Liver (tissue), 8 donors: ENCODE measurements at regions not wholly inside any gene's neighbourhood (a gene's known extent, or its start where the extent isn't known, plus 50 kb on each side); places are given as distances from the start of the nearest gene placed in this dataset.
"Not testable (repeated sequence)": the region's sequence is repeated elsewhere in the genome, so short reads cannot be mapped to it uniquely, and the experiment has no call there.

Experiments
- DNase-seq: peaks from one replicate; pipeline ENCODE4 v3.0.0-alpha.2; 2017; ENCODE audit warnings: low spot score
- H3K27ac ChIP-seq, 2 donors: one replicate each; pipeline ENCODE4 v1.7.0; 2013; ENCODE audit warnings: inconsistent platforms in 2 of 2, low read length in 2 of 2, control low read depth in 1 of 2, low read depth in 1 of 2, mild to moderate bottlenecking in 1 of 2
- H3K27me3 ChIP-seq, 4 donors: one replicate each; pipeline versions ENCODE4 v1.6.1 to v1.7.0; 2013; ENCODE audit warnings: low read length in 3 of 4, inconsistent platforms in 1 of 4, mild to moderate bottlenecking in 1 of 4, moderate library complexity in 1 of 4; ENCODE audit not compliant: control insufficient read depth in 4 of 4, insufficient read depth in 4 of 4
- H3K36me3 ChIP-seq, 4 donors: one replicate each; pipeline versions ENCODE4 v1.6.1 to v1.7.0; 2013; ENCODE audit warnings: low read length in 3 of 4, mild to moderate bottlenecking in 3 of 4, low read depth in 1 of 4, moderate library complexity in 1 of 4; ENCODE audit not compliant: control insufficient read depth in 4 of 4, insufficient read depth in 3 of 4
- H3K4me1 ChIP-seq, 4 donors: one replicate each; pipeline versions ENCODE4 v1.6.1 to v1.7.0; 2013; ENCODE audit warnings: low read length in 3 of 4, mild to moderate bottlenecking in 3 of 4, moderate library complexity in 1 of 4; ENCODE audit not compliant: control insufficient read depth in 4 of 4, insufficient read depth in 4 of 4
- H3K4me3 ChIP-seq, 3 donors: one replicate each; pipeline versions ENCODE4 v1.6.1 to v1.7.0; 2013; ENCODE audit warnings: low read length in 3 of 3, control low read depth in 1 of 3, low read depth in 1 of 3, mild to moderate bottlenecking in 1 of 3
- H3K9ac ChIP-seq, 2 donors: one replicate each; pipeline ENCODE4 v1.7.0; 2013; ENCODE audit warnings: low read length in 2 of 2, mild to moderate bottlenecking in 2 of 2, moderate library complexity in 2 of 2, control low read depth in 1 of 2, low read depth in 1 of 2
- H3K9me3 ChIP-seq, 4 donors: one replicate each; pipeline versions ENCODE4 v1.6.1 to v1.7.0; 2013; ENCODE audit warnings: low read length in 3 of 4; ENCODE audit not compliant: control insufficient read depth in 4 of 4
- ATF3 ChIP-seq: IDR thresholded peaks from 2 replicates; pipeline ENCODE4 v1.6.1; 2016; ENCODE audit warnings: antibody characterized with exemption
- CTCF ChIP-seq: fragments of 150-350 bp; IDR thresholded peaks from 2 replicates; pipeline ENCODE4 v1.5.1; 2017; ENCODE audit warnings: improper control_type of control experiment, low read depth, low read length; ENCODE audit not compliant: missing input control
- EGR1 ChIP-seq, 2 donors: IDR thresholded peaks; 2 replicates each; pipeline ENCODE4 v1.6.1; 2016 to 2018; ENCODE audit warnings: antibody characterized with exemption in 2 of 2, low read depth in 2 of 2
- FOXA1 ChIP-seq: IDR thresholded peaks from 2 replicates; pipeline ENCODE4 v1.6.1; 2016; ENCODE audit warnings: antibody characterized with exemption
- FOXA2 ChIP-seq: IDR thresholded peaks from 2 replicates; pipeline ENCODE4 v1.6.1; 2016; ENCODE audit warnings: antibody characterized with exemption
- HNF4A ChIP-seq, 2 donors: conservative IDR thresholded peaks; 2 replicates each; pipeline ENCODE4 v1.6.1; 2016; ENCODE audit warnings: antibody characterized with exemption in 2 of 2, mild to moderate bottlenecking in 2 of 2
- HNF4G ChIP-seq: IDR thresholded peaks from 2 replicates; pipeline ENCODE4 v1.6.1; 2016; ENCODE audit warnings: antibody characterized with exemption
- JUND ChIP-seq, 2 donors: IDR thresholded peaks; 2 replicates each; pipeline ENCODE4 v1.6.1; 2016; ENCODE audit warnings: antibody characterized with exemption in 2 of 2
- MAX ChIP-seq: IDR thresholded peaks from 2 replicates; pipeline ENCODE4 v1.6.1; 2016; ENCODE audit warnings: antibody characterized with exemption
- NR2F2 ChIP-seq: IDR thresholded peaks from 2 replicates; pipeline ENCODE4 v1.6.1; 2016; ENCODE audit warnings: antibody characterized with exemption
- RAD21 ChIP-seq, 2 donors: IDR thresholded peaks; 2 replicates each; pipeline ENCODE4 v1.6.1; 2016; ENCODE audit warnings: antibody characterized with exemption in 2 of 2, mild to moderate bottlenecking in 2 of 2
- REST ChIP-seq: IDR thresholded peaks from 2 replicates; pipeline ENCODE4 v1.6.1; 2016; ENCODE audit warnings: antibody characterized with exemption, mild to moderate bottlenecking
- RXRA ChIP-seq, 2 donors: IDR thresholded peaks; 2 replicates each; pipeline ENCODE4 v1.6.1; 2017 to 2018; ENCODE audit warnings: antibody characterized with exemption in 2 of 2, mild to moderate bottlenecking in 1 of 2
- SP1 ChIP-seq: IDR thresholded peaks from 2 replicates; pipeline ENCODE4 v1.6.1; 2018; ENCODE audit warnings: antibody characterized with exemption, mild to moderate bottlenecking
- YY1 ChIP-seq: IDR thresholded peaks from 2 replicates; pipeline ENCODE4 v1.6.1; 2016; ENCODE audit warnings: antibody characterized with exemption, mild to moderate bottlenecking
- ZBTB33 ChIP-seq: IDR thresholded peaks from 2 replicates; pipeline ENCODE4 v1.6.1; 2016; ENCODE audit warnings: antibody characterized with exemption
- WGBS: extraction: QIAGEN DNeasy Blood & Tissue Kit; methylation state at CpG from one replicate; pipeline ENCODE4 v1.1.7; 2013; 5-methylcytosine and 5-hydroxymethylcytosine counted together
- donor health status: healthy.
- donor health status: healthy.
- donor health status: healthy.
- donor health status: healthy.
- donor health status: healthy.

GRCh38 chr12:67107751-67108269, 161.3 kb upstream of the CAND1 start:
- no peak for DNase-seq
- TF ChIP-seq RXRA (IDR thresholded peaks at IDR 0.05) (no peak), FOXA1 (no peak), HNF4A (conservative IDR thresholded peaks at IDR 0.05) (no peak), FOXA2 (no peak), YY1 (no peak), HNF4G (no peak), EGR1 (IDR thresholded peaks at IDR 0.05; ENCODE audit: low read depth in 2 of 2) (no peak), SP1 (no peak), ZBTB33 (no peak), RAD21 (IDR thresholded peaks at IDR 0.05) (no peak), MAX (no peak), ATF3 (no peak), REST (no peak), NR2F2 (no peak), CTCF (no peak), JUND (IDR thresholded peaks at IDR 0.05) (no peak)
- Histone ChIP-seq H3K27me3 (peaks cover 0 to 1% (median 0%) of the 10 kb centered on the region in 4 donors), H3K36me3 (no peaks in the 10 kb centered on the region), H3K27ac (no peak overlapping the region), H3K9ac (no peak overlapping the region), H3K4me3 (no peak overlapping the region), H3K4me1 (no peaks in the 10 kb centered on the region), H3K9me3 (peaks cover 2 to 8% (median 6%) of the 10 kb centered on the region in 4 donors)
- WGBS: 81% methylated on average over 1 of the region's 1 CpG

GRCh38 chr12:67110345-67110744, 158.8 kb upstream of the CAND1 start:
- not testable (repeated sequence) for H3K27ac ChIP-seq, H3K4me3 ChIP-seq, H3K27me3 ChIP-seq, H3K9ac ChIP-seq, DNase-seq, H3K36me3 ChIP-seq, H3K9me3 ChIP-seq, H3K4me1 ChIP-seq
- WGBS: 83% methylated on average over 2 of the region's 2 CpGs
